ENCODE measurements at regions not wholly inside any gene's neighbourhood (a gene's known extent, or its start where the extent isn't known, plus 50 kb on each side); places are given as distances from the start of the nearest gene placed in this dataset.
"Not testable (repeated sequence)": the region's sequence is repeated elsewhere in the genome, so short reads cannot be mapped to it uniquely, and the experiment has no call there.

- no peaks in the 10 kb centered on the region for H3K36me3 ChIP-seq (ENCODE audit: control insufficient read depth, insufficient read depth, low read length)
- H3K4me3 ChIP-seq (ENCODE audit: low read depth, low read length): no peak overlapping the region
- H3K9ac ChIP-seq (ENCODE audit: low read depth, low read length): no peak overlapping the region; the same call in 1 of the 2 replicates
- no peaks in the 10 kb centered on the region for H3K9me3 ChIP-seq (ENCODE audit: control insufficient read depth, insufficient read depth, low read length)
- peak overlapping the region; percentile 72 for H3K27ac ChIP-seq (ENCODE audit: low read depth, low read length)
- no peaks in the 10 kb centered on the region for H3K27me3 ChIP-seq (ENCODE audit: control insufficient read depth, insufficient read depth, low read length)
- peaks cover 31% of the 10 kb centered on the region for H3K4me1 ChIP-seq (ENCODE audit: control insufficient read depth, insufficient read depth, low read length)
These were observed 569.0 kb upstream of the SYT4 start for GRCh38 chr18:43846299-43846698.

- peak overlapping the region; percentile 72 for H3K27ac ChIP-seq (ENCODE audit: low read depth, low read length)
- H3K9me3 ChIP-seq (ENCODE audit: control insufficient read depth, insufficient read depth, low read length): no peaks in the 10 kb centered on the region
- H3K4me3 ChIP-seq (ENCODE audit: low read depth, low read length): peak overlapping the region; percentile 7; the same call in 1 of the 2 replicates
- H3K9ac ChIP-seq (ENCODE audit: low read depth, low read length): no peak overlapping the region; the same call in 1 of the 2 replicates
- H3K4me1 ChIP-seq (ENCODE audit: control insufficient read depth, insufficient read depth, low read length): peaks cover 31% of the 10 kb centered on the region
- H3K36me3 ChIP-seq (ENCODE audit: control insufficient read depth, insufficient read depth, low read length): no peaks in the 10 kb centered on the region
- no peaks in the 10 kb centered on the region for H3K27me3 ChIP-seq (ENCODE audit: control insufficient read depth, insufficient read depth, low read length)
These were observed 570.1 kb upstream of the SYT4 start for GRCh38 chr18:43847164-43848091.

GRCh38 chr18:43849831-43850230 is 572.5 kb upstream of the SYT4 start:
- not testable (repeated sequence) for H3K9me3 ChIP-seq (ENCODE audit: control insufficient read depth, insufficient read depth, low read length); H3K27ac ChIP-seq (ENCODE audit: low read depth, low read length)

GRCh38 chr18:43855376-43855775 is 578.1 kb upstream of the SYT4 start:
- no peaks in the 10 kb centered on the region for H3K9me3 ChIP-seq (ENCODE audit: control insufficient read depth, insufficient read depth, low read length)
- H3K27ac ChIP-seq (ENCODE audit: low read depth, low read length): peak overlapping the region; percentile 5
- no peak overlapping the region for H3K4me3 ChIP-seq (ENCODE audit: low read depth, low read length)
- no peaks in the 10 kb centered on the region; the same call in 1 of the 2 replicates for H3K4me1 ChIP-seq (ENCODE audit: control insufficient read depth, insufficient read depth, low read length)
- no peak overlapping the region for H3K9ac ChIP-seq (ENCODE audit: low read depth, low read length)
- no peaks in the 10 kb centered on the region for H3K27me3 ChIP-seq (ENCODE audit: control insufficient read depth, insufficient read depth, low read length)
- H3K36me3 ChIP-seq (ENCODE audit: control insufficient read depth, insufficient read depth, low read length): no peaks in the 10 kb centered on the region

More at GRCh38 chr18:43849831-43850230, 572.5 kb upstream of the SYT4 start:
- peaks cover 31% of the 10 kb centered on the region for H3K4me1 ChIP-seq (ENCODE audit: control insufficient read depth, insufficient read depth, low read length)
- not testable (repeated sequence) for H3K27me3 ChIP-seq (ENCODE audit: control insufficient read depth, insufficient read depth, low read length); H3K36me3 ChIP-seq (ENCODE audit: control insufficient read depth, insufficient read depth, low read length); H3K9ac ChIP-seq (ENCODE audit: low read depth, low read length); H3K4me3 ChIP-seq (ENCODE audit: low read depth, low read length)

GRCh38 chr18:43863180-43863579 is 585.9 kb upstream of the SYT4 start:
- Histone ChIP-seq H3K9me3 (ENCODE audit: control insufficient read depth, insufficient read depth, low read length) (no peaks in the 10 kb centered on the region), H3K4me3 (ENCODE audit: low read depth, low read length) (no peak overlapping the region), H3K9ac (ENCODE audit: low read depth, low read length) (no peak overlapping the region), H3K36me3 (ENCODE audit: control insufficient read depth, insufficient read depth, low read length) (no peaks in the 10 kb centered on the region), H3K4me1 (ENCODE audit: control insufficient read depth, insufficient read depth, low read length) (0 out of 2 replicates have a peak, but pooled peaks cover 4% of the 10 kb centered on the region), H3K27ac (ENCODE audit: low read depth, low read length) (no peak overlapping the region), H3K27me3 (ENCODE audit: control insufficient read depth, insufficient read depth, low read length) (no peaks in the 10 kb centered on the region)

DNA sequence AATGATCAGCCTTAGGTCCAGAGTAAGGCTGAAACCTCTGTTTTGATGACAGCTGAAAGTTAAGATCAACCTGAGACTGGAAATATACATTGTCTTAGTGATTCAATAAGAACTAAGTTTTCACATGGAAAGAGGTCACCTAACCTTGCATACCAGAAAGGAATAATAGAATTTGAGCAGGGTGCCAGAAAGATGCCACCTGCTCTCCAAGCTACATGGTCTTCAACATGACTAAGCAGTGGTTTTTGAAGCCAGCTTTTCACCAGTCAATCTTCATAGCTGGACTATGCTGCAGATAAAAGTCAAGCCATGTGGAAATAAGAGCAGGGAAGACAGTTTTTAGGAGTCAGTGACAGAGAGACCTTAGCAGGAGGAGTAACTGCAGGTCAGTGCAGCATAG is 589.4 kb upstream of the SYT4 start:
- H3K36me3 ChIP-seq (ENCODE audit: control insufficient read depth, insufficient read depth, low read length): no peaks in the 10 kb centered on the region
- 0 out of 2 replicates have a peak, but pooled peaks cover 4% of the 10 kb centered on the region for H3K4me1 ChIP-seq (ENCODE audit: control insufficient read depth, insufficient read depth, low read length)
- no peaks in the 10 kb centered on the region for H3K27me3 ChIP-seq (ENCODE audit: control insufficient read depth, insufficient read depth, low read length)
- no peak overlapping the region for H3K4me3 ChIP-seq (ENCODE audit: low read depth, low read length)
- H3K9ac ChIP-seq (ENCODE audit: low read depth, low read length): no peak overlapping the region
- no peaks in the 10 kb centered on the region for H3K9me3 ChIP-seq (ENCODE audit: control insufficient read depth, insufficient read depth, low read length)
- no peak overlapping the region for H3K27ac ChIP-seq (ENCODE audit: low read depth, low read length)

GRCh38 chr18:43868497-43868995 is 591.3 kb upstream of the SYT4 start:
- H3K27me3 ChIP-seq (ENCODE audit: control insufficient read depth, insufficient read depth, low read length): no peaks in the 10 kb centered on the region
- no peaks in the 10 kb centered on the region for H3K9me3 ChIP-seq (ENCODE audit: control insufficient read depth, insufficient read depth, low read length)
- H3K27ac ChIP-seq (ENCODE audit: low read depth, low read length): no peak overlapping the region
- no peaks in the 10 kb centered on the region for H3K4me1 ChIP-seq (ENCODE audit: control insufficient read depth, insufficient read depth, low read length)
- no peak overlapping the region for H3K4me3 ChIP-seq (ENCODE audit: low read depth, low read length)
- H3K36me3 ChIP-seq (ENCODE audit: control insufficient read depth, insufficient read depth, low read length): no peaks in the 10 kb centered on the region
- H3K9ac ChIP-seq (ENCODE audit: low read depth, low read length): no peak overlapping the region

DNA sequence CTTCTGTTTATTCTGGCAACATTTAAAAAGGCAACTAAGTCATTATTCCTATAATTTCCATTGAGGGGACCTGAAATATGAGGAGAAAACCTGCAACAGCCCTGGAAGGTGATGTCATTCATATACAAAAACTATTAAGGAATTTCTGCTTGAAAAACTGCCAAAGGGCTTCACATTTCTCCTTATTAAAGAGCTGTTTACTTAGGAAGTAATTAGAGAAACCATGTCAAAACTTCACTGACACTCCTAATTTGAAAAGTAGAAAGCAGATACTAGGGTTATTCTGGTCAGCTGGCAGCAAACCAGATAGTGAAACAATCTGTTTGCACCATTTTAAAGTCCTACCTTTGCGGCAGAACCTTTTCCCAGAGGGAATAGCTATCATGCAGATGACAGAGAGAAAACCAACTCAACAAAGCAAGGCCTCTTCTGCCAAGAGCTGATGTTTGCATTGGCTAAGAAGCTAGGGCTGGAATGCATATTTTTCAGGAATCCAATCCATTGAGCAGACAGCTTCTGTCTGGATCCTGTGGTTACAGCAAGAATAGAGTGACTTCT is 592.2 kb upstream of the SYT4 start:
- no peak overlapping the region for H3K9ac ChIP-seq (ENCODE audit: low read depth, low read length)
- no peaks in the 10 kb centered on the region for H3K36me3 ChIP-seq (ENCODE audit: control insufficient read depth, insufficient read depth, low read length)
- no peak overlapping the region for H3K27ac ChIP-seq (ENCODE audit: low read depth, low read length)
- no peaks in the 10 kb centered on the region for H3K27me3 ChIP-seq (ENCODE audit: control insufficient read depth, insufficient read depth, low read length)
- H3K9me3 ChIP-seq (ENCODE audit: control insufficient read depth, insufficient read depth, low read length): no peaks in the 10 kb centered on the region
- no peaks in the 10 kb centered on the region for H3K4me1 ChIP-seq (ENCODE audit: control insufficient read depth, insufficient read depth, low read length)
- H3K4me3 ChIP-seq (ENCODE audit: low read depth, low read length): no peak overlapping the region

DNA sequence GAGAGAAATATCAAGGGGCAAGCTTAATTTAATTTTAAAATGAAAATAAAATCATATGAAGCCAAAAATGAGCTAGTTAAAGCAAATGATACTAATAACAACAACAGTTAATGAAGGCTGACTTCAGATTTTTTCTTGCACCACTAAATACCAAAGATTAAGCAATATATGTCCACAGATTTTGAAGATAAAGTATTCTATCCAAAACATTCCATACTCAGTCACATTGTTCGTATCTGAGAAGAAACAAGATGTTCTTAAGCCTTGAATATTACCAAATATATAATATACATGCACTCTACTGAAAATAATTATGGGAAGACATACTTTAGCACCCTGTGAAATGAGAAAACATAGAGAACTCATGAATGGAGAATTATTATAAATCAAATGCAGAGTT is 593.3 kb upstream of the SYT4 start:
- Histone ChIP-seq H3K36me3 (ENCODE audit: control insufficient read depth, insufficient read depth, low read length) (no peaks in the 10 kb centered on the region), H3K27me3 (ENCODE audit: control insufficient read depth, insufficient read depth, low read length) (no peaks in the 10 kb centered on the region), H3K4me1 (ENCODE audit: control insufficient read depth, insufficient read depth, low read length) (no peaks in the 10 kb centered on the region), H3K9me3 (ENCODE audit: control insufficient read depth, insufficient read depth, low read length) (no peaks in the 10 kb centered on the region), H3K27ac (ENCODE audit: low read depth, low read length) (no peak overlapping the region), H3K9ac (ENCODE audit: low read depth, low read length) (no peak overlapping the region), H3K4me3 (ENCODE audit: low read depth, low read length) (no peak overlapping the region)

DNA sequence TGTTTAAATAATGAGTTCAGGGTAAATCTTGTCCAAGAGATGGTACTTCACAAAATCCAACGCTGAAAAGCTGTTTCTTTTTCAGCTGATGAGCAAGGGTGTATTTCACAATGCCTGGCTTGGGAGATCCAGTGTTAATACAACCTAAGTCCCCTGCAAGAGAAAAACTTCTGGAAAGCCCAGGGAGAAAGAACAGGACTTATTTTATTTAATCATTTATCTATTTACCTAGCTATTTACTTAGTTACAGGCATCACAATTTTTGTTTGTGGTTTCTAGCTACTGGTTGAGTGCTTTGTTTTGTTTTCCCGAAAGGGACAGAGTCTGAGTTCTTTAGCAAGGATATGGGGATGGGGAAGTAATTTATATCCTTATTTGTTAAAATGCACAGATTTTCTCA is 598.2 kb upstream of the SYT4 start:
- H3K36me3 ChIP-seq (ENCODE audit: control insufficient read depth, insufficient read depth, low read length): no peaks in the 10 kb centered on the region
- H3K27me3 ChIP-seq (ENCODE audit: control insufficient read depth, insufficient read depth, low read length): no peaks in the 10 kb centered on the region
- H3K4me1 ChIP-seq (ENCODE audit: control insufficient read depth, insufficient read depth, low read length): peaks cover 8% of the 10 kb centered on the region
- H3K4me3 ChIP-seq (ENCODE audit: low read depth, low read length): no peak overlapping the region
- H3K9me3 ChIP-seq (ENCODE audit: control insufficient read depth, insufficient read depth, low read length): no peaks in the 10 kb centered on the region
- H3K9ac ChIP-seq (ENCODE audit: low read depth, low read length): no peak overlapping the region
- H3K27ac ChIP-seq (ENCODE audit: low read depth, low read length): no peak overlapping the region

- H3K4me3 ChIP-seq (ENCODE audit: low read depth, low read length): no peak overlapping the region
- peaks cover 8% of the 10 kb centered on the region for H3K4me1 ChIP-seq (ENCODE audit: control insufficient read depth, insufficient read depth, low read length)
- H3K27me3 ChIP-seq (ENCODE audit: control insufficient read depth, insufficient read depth, low read length): no peaks in the 10 kb centered on the region
- no peak overlapping the region for H3K27ac ChIP-seq (ENCODE audit: low read depth, low read length)
- no peaks in the 10 kb centered on the region for H3K9me3 ChIP-seq (ENCODE audit: control insufficient read depth, insufficient read depth, low read length)
- H3K9ac ChIP-seq (ENCODE audit: low read depth, low read length): no peak overlapping the region
- no peaks in the 10 kb centered on the region for H3K36me3 ChIP-seq (ENCODE audit: control insufficient read depth, insufficient read depth, low read length)
These were observed 599.0 kb upstream of the SYT4 start for GRCh38 chr18:43876286-43876685.

All from HUES48 (cell line).